Inflammatory macrophage treated with lipopolysaccharide for 1 hour (primary cell): ENCODE measurements at regions not wholly inside any gene's neighbourhood (a gene's known extent, or its start where the extent isn't known, plus 50 kb on each side); places are given as distances from the start of the nearest gene placed in this dataset.

Source experiments
- DNase-seq, 2 donors: peaks; one replicate each; pipeline ENCODE4 v3.0.0-alpha.2; 2020 to 2022

- DNase-seq = no peak
These were observed 203.4 kb upstream of the POU3F3 start for GRCh38 chr2:104650405-104650996.

- no peak for DNase-seq
These were observed 199.1 kb upstream of the POU3F3 start for GRCh38 chr2:104654811-104655210.

GRCh38 chr2:104656571-104657163 is 197.2 kb upstream of the POU3F3 start:
- DNase-seq = peak in 1 of 2 donors; percentile 6

- DNase-seq = peak; percentile 44 to 48
These were observed 195.6 kb upstream of the POU3F3 start for GRCh38 chr2:104658144-104658835.

GRCh38 chr2:104658904-104659591 is 194.9 kb upstream of the POU3F3 start:
- DNase-seq = peak in 1 of 2 donors; percentile 10

- DNase-seq = no peak
These were observed 192.9 kb upstream of the POU3F3 start for GRCh38 chr2:104660991-104661390.

- DNase-seq = no peak
These were observed 189.2 kb upstream of the POU3F3 start for GRCh38 chr2:104664672-104665071.

- no peak for DNase-seq
These were observed 185.3 kb upstream of the POU3F3 start for GRCh38 chr2:104668631-104669030.

GRCh38 chr2:104673225-104673624 is 180.7 kb upstream of the POU3F3 start:
- DNase-seq = no peak

- DNase-seq = no peak
These were observed 175.7 kb upstream of the POU3F3 start for GRCh38 chr2:104678181-104678580.

- no peak for DNase-seq
These were observed 168.3 kb upstream of the POU3F3 start for GRCh38 chr2:104685591-104685990.

GRCh38 chr2:104687147-104687546 is 166.8 kb upstream of the POU3F3 start:
- no peak for DNase-seq

- DNase-seq = no peak
These were observed 163.5 kb upstream of the POU3F3 start for GRCh38 chr2:104690255-104690984.

GRCh38 chr2:104698276-104698675 is 155.6 kb upstream of the POU3F3 start:
- no peak for DNase-seq

GRCh38 chr2:104701411-104701911 is 152.5 kb upstream of the POU3F3 start:
- DNase-seq = no peak

- DNase-seq = no peak
These were observed 151.7 kb upstream of the POU3F3 start for GRCh38 chr2:104702031-104702850.

GRCh38 chr2:104703669-104704068 is 150.2 kb upstream of the POU3F3 start:
- DNase-seq = no peak

- no peak for DNase-seq
These were observed 149.2 kb upstream of the POU3F3 start for GRCh38 chr2:104704496-104705245.

GRCh38 chr2:104707056-104707455 is 146.9 kb upstream of the POU3F3 start:
- no peak for DNase-seq

- no peak for DNase-seq
These were observed 144.9 kb upstream of the POU3F3 start for GRCh38 chr2:104708967-104709366.

- DNase-seq = no peak
These were observed 137.9 kb upstream of the POU3F3 start for GRCh38 chr2:104716061-104716460.
